Loucy (cell line): ENCODE measurements at regions not wholly inside any gene's neighbourhood (a gene's known extent, or its start where the extent isn't known, plus 50 kb on each side); places are given as distances from the start of the nearest gene placed in this dataset.

Experiments
- H2AFZ ChIP-seq: fragments of 200-600 bp; sonication (generic); 2 replicates; pipeline ENCODE4 v1.6.0; 2016; ENCODE audit warnings: antibody characterized with exemption, mild to moderate bottlenecking, low read length, moderate library complexity
- H3F3A ChIP-seq: fragments of 200-600 bp; 2 replicates; pipeline ENCODE4 v1.6.0; 2016; ENCODE audit warnings: antibody characterized with exemption, low read depth, mild to moderate bottlenecking
- H3K27me3 ChIP-seq: fragments of 200-600 bp; sonication (generic); 2 replicates; pipeline ENCODE4 v1.6.1; 2014; ENCODE audit warnings: low read length, mild to moderate bottlenecking; ENCODE audit not compliant: insufficient read depth, poor library complexity, severe bottlenecking
- H3K36me3 ChIP-seq: fragments of 200-600 bp; sonication (generic); 2 replicates; pipeline ENCODE4 v1.6.1; 2016; ENCODE audit warnings: low read length; ENCODE audit not compliant: insufficient read depth
- H3K4me1 ChIP-seq: fragments of 200-600 bp; sonication (generic); 2 replicates; pipeline ENCODE4 v1.5.1; 2014; ENCODE audit warnings: low read length, mild to moderate bottlenecking; ENCODE audit not compliant: insufficient read depth, poor library complexity, severe bottlenecking
- H3K4me2 ChIP-seq: fragments of 200-600 bp; sonication (generic); 2 replicates; pipeline ENCODE4 v1.6.0; 2014; ENCODE audit warnings: antibody characterized with exemption, low read length, low read depth, mild to moderate bottlenecking; ENCODE audit not compliant: poor library complexity, severe bottlenecking
- H3K4me3 ChIP-seq: fragments of 200-600 bp; sonication (generic); 2 replicates; pipeline ENCODE4 v1.5.1; 2014; ENCODE audit warnings: low read length, mild to moderate bottlenecking, mixed read lengths; ENCODE audit not compliant: poor library complexity, severe bottlenecking
- H3K79me2 ChIP-seq: fragments of 200-600 bp; sonication (generic); 2 replicates; pipeline ENCODE4 v1.6.1; 2014; ENCODE audit warnings: low read length; ENCODE audit not compliant: insufficient read depth
- H3K9ac ChIP-seq: fragments of 200-600 bp; sonication (generic); 2 replicates; pipeline ENCODE4 v1.6.0; 2014; ENCODE audit warnings: mild to moderate bottlenecking, low read depth, low read length, moderate library complexity; ENCODE audit not compliant: poor library complexity, severe bottlenecking
- H3K9me2 ChIP-seq: fragments of 200-600 bp; sonication (generic); replicated peaks from 2 replicates; pipeline ENCODE4 v1.6.1; 2016; ENCODE audit warnings: low read depth, low read length, mixed read lengths
- H3K9me3 ChIP-seq: fragments of 200-600 bp; sonication (generic); 2 replicates; pipeline ENCODE4 v1.6.1; 2014; ENCODE audit warnings: mild to moderate bottlenecking, antibody characterized with exemption, low read length, low read depth; ENCODE audit not compliant: insufficient read depth
- H4K20me1 ChIP-seq: fragments of 200-600 bp; sonication (generic); 2 replicates; pipeline ENCODE4 v1.6.0; 2014; ENCODE audit warnings: antibody characterized with exemption, low read length, mild to moderate bottlenecking; ENCODE audit not compliant: insufficient read depth, poor library complexity, severe bottlenecking
- CTCF ChIP-seq: fragments of 200-600 bp; sonication (generic); conservative IDR thresholded peaks from 2 replicates; pipeline ENCODE4 v1.5.1; 2014; ENCODE audit warnings: mild to moderate bottlenecking, antibody characterized with exemption, low read length
- EZH2phosphoT487 ChIP-seq: fragments of 200-600 bp; IDR thresholded peaks from 2 replicates; pipeline ENCODE4 v1.6.1; 2018; ENCODE audit warnings: antibody characterized with exemption, mild to moderate bottlenecking, moderate library complexity, borderline replicate concordance

DNA sequence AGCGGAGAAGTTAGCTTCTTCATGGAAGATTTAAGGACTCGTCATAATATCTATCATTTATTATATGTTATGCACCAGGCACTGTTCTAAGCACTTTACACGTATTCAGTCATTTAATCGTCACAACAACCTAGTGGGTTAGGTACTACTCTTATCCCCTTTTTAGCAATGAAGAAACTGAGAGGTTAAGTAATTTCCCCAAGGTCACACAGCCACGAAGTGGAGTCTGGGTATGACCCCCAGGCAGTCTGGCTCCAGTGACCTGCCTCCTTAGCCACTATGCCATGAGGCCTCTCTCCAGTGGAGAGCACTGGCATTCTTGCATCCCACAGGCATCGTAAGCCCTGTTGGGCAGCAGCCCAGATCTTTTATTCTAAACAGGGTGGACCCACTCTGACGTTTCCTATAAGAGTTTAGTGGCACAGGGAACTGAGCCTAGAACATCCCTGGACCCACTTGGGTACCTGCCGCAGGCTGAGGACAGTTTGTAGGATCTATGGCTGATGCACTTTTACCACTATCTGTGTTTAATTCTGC lies 123.0 kb downstream of the NAV1 start:
- Histone ChIP-seq H3K9ac (no peak overlapping the region), H3K36me3 (no peaks in the 10 kb centered on the region), H3K79me2 (no peaks in the 10 kb centered on the region), H3K4me1 (no peaks in the 10 kb centered on the region), H3F3A (no peaks in the 10 kb centered on the region), H4K20me1 (no peaks in the 10 kb centered on the region), H3K9me3 (no peaks in the 10 kb centered on the region), H3K9me2 (no peaks in the 10 kb centered on the region), H3K27me3 (no peaks in the 10 kb centered on the region), H3K4me2 (no peak overlapping the region), H2AFZ (no peak overlapping the region), H3K4me3 (no peak overlapping the region)
- TF ChIP-seq CTCF (no peak), EZH2phosphoT487 (no peak)

GRCh38 chr1:201662646-201663045 lies 123.7 kb downstream of the NAV1 start:
- no peaks in the 10 kb centered on the region for H3K4me1 ChIP-seq
- no peak overlapping the region for H3K4me3 ChIP-seq
- no peaks in the 10 kb centered on the region for H3K27me3 ChIP-seq
- H3K9ac ChIP-seq = no peak overlapping the region
- no peak overlapping the region for H2AFZ ChIP-seq
- TF ChIP-seq CTCF (no peak), EZH2phosphoT487 (no peak)
- no peaks in the 10 kb centered on the region for H3K79me2 ChIP-seq
- H3K9me3 ChIP-seq = no peaks in the 10 kb centered on the region
- no peaks in the 10 kb centered on the region for H3K36me3 ChIP-seq
- H4K20me1 ChIP-seq = no peaks in the 10 kb centered on the region
- H3K4me2 ChIP-seq = no peak overlapping the region
- no peaks in the 10 kb centered on the region for H3F3A ChIP-seq
- no peaks in the 10 kb centered on the region for H3K9me2 ChIP-seq

DNA sequence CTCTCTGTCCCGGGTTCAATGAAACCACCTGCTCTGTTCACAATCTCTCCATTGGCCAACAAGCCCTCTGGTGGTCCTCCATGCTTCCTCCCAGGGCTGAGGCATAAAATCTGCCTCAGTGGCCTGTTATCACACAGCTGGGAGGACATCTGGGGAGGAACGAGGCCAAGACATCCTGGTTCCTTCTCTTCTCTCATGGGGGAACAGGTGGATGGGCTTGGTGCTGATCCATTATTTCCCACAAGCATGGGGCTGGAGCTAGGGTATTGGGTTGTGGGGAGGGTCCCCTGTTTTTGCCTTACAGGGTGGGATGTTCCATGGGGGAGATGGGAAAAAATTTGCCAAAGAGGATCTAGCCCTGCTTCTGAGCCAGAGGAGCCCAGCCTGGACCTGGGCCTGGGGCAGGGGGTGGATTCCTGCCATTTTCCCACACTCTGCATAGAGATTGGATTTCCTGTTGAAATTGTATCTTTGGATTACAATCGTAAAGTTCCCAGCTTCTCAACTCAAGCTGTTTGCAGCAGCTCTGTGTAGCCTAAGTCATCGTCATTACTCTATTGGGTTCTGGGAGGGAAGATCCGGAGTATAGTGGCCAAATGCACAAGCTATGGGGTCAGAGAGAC lies 124.7 kb downstream of the NAV1 start:
- H3K9ac ChIP-seq = no peak overlapping the region
- H3K4me3 ChIP-seq = no peak overlapping the region
- no peak overlapping the region for H2AFZ ChIP-seq
- H3K4me2 ChIP-seq = no peak overlapping the region
- no peaks in the 10 kb centered on the region for H3K36me3 ChIP-seq
- no peaks in the 10 kb centered on the region for H3K27me3 ChIP-seq
- no peaks in the 10 kb centered on the region for H3K9me3 ChIP-seq
- H4K20me1 ChIP-seq = no peaks in the 10 kb centered on the region
- no peaks in the 10 kb centered on the region for H3K79me2 ChIP-seq
- no peaks in the 10 kb centered on the region for H3K4me1 ChIP-seq
- H3F3A ChIP-seq = no peaks in the 10 kb centered on the region
- H3K9me2 ChIP-seq = no peaks in the 10 kb centered on the region
- TF ChIP-seq CTCF = no peak
